Retina (tissue), 1 donor: ENCODE measurements at regions not wholly inside any gene's neighbourhood (a gene's known extent, or its start where the extent isn't known, plus 50 kb on each side); places are given as distances from the start of the nearest gene placed in this dataset.
"Not testable (repeated sequence)": the region's sequence is repeated elsewhere in the genome, so short reads cannot be mapped to it uniquely, and the experiment has no call there.

Experiments used
- DNase-seq: peaks from one replicate; pipeline ENCODE4 v3.0.0-alpha.2; 2016

GRCh38 chr6:22751223-22751622 lies 181.9 kb downstream of the HDGFL1 start:
- DNase-seq, result no peak

GRCh38 chr6:22752522-22752921 lies 183.2 kb downstream of the HDGFL1 start:
- DNase-seq, result no peak

- DNase-seq, result no peak
Observed at GRCh38 chr6:22754061-22754460, 184.7 kb downstream of the HDGFL1 start.

- DNase-seq, result no peak
Observed at GRCh38 chr6:22755605-22756004, 186.2 kb downstream of the HDGFL1 start.

- DNase-seq, result no peak
Observed at GRCh38 chr6:22756365-22756764, 187.0 kb downstream of the HDGFL1 start.

- no peak for DNase-seq
Observed at GRCh38 chr6:22764496-22764895, 195.1 kb downstream of the HDGFL1 start.

- DNase-seq, result no peak
Observed at GRCh38 chr6:22765015-22765414, 195.6 kb downstream of the HDGFL1 start.

GRCh38 chr6:22766979-22767378 lies 197.6 kb downstream of the HDGFL1 start:
- no peak for DNase-seq

GRCh38 chr6:22770054-22770453 lies 200.7 kb downstream of the HDGFL1 start:
- DNase-seq, result no peak

GRCh38 chr6:22774129-22774528 lies 204.8 kb downstream of the HDGFL1 start:
- no peak for DNase-seq

GRCh38 chr6:22778438-22778837 lies 209.1 kb downstream of the HDGFL1 start:
- DNase-seq, result not testable (repeated sequence)

GRCh38 chr6:22779062-22779461 lies 209.7 kb downstream of the HDGFL1 start:
- DNase-seq, result no peak

- no peak for DNase-seq
Observed at GRCh38 chr6:22783931-22784330, 214.6 kb downstream of the HDGFL1 start.

GRCh38 chr6:22784601-22785410 lies 215.4 kb downstream of the HDGFL1 start:
- DNase-seq, result peak; percentile 78

- no peak for DNase-seq
Observed at GRCh38 chr6:22788038-22788437, 218.7 kb downstream of the HDGFL1 start.

GRCh38 chr6:22789315-22789714 lies 219.9 kb downstream of the HDGFL1 start:
- no peak for DNase-seq

- no peak for DNase-seq
Observed at GRCh38 chr6:22794844-22795243, 225.5 kb downstream of the HDGFL1 start.

GRCh38 chr6:22800451-22800850 lies 231.1 kb downstream of the HDGFL1 start:
- DNase-seq, result no peak

GRCh38 chr6:22801831-22802230 lies 232.5 kb downstream of the HDGFL1 start:
- no peak for DNase-seq

GRCh38 chr6:22804620-22805261 lies 235.4 kb downstream of the HDGFL1 start:
- no peak for DNase-seq

GRCh38 chr6:22807261-22807660 lies 237.9 kb downstream of the HDGFL1 start:
- no peak for DNase-seq

GRCh38 chr6:22807818-22808217 lies 238.5 kb downstream of the HDGFL1 start:
- no peak for DNase-seq

- DNase-seq, result no peak
Observed at GRCh38 chr6:22808466-22808865, 239.1 kb downstream of the HDGFL1 start.

- DNase-seq, result no peak
Observed at GRCh38 chr6:22809370-22809769, 240.0 kb downstream of the HDGFL1 start.

- no peak for DNase-seq
Observed at GRCh38 chr6:22819209-22819608, 249.8 kb downstream of the HDGFL1 start.
